ENCODE measurements at regions not wholly inside any gene's neighbourhood (a gene's known extent, or its start where the extent isn't known, plus 50 kb on each side); places are given as distances from the start of the nearest gene placed in this dataset.

DNA sequence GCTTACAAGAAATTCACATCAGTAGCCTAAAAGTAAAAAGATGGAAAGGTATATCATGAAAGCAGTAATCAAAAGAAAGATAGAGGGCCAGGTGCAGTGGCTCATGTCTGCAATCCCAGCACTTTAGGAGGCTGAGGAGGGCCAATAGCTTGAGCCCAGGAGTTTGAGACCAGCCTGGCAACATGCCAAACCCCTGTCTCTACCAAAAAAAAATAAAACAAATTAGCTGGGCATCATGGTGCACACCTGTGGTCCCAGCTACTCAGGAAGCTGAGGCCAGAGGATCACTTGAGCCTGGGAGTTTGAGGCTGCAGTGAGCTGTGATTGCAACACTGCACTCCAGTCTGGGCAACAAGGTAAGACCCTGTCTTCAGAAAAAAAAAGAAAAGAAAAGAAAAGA is 55.5 kb downstream of the GSPT2 start:
- DNase-seq, result no peak

DNA sequence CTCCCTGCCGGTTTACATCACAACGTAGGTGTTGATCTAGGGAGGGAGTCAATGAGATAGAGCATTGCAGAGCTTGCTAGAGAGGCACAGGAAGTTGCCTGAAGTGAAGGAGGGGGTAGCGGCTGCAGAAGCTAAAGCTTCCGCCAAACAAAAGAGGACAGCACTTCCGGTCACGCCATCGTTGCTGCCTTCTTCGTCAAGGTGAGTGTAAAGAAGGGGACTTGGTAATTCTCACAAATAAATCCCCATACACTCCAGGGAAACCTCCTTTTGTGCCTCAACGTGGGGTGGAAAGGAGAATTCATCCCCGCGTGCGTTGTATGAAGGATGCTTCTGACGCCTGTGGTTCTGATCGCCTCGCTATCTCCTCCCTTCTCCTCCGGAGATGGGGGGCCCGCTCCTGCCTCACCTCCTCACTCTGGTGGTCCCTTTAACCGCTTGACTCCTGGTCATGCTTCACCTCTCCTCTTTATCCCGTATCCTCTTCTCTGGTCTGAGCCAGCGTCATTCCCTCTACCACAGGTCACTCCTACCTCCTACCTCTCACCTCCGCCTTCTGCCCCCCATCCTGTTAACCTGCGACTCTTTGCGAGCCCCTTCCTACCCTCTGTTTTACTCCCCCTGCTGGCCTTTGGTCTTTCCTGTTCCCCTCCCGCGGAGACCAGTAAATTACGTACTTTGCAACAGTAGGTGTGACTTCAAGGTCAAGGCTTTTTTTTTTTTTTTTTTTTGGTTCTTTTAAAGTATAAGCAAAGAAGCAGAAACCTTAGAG is 59.9 kb downstream of the GSPT2 start:
- peak; percentile 2 for DNase-seq

DNA sequence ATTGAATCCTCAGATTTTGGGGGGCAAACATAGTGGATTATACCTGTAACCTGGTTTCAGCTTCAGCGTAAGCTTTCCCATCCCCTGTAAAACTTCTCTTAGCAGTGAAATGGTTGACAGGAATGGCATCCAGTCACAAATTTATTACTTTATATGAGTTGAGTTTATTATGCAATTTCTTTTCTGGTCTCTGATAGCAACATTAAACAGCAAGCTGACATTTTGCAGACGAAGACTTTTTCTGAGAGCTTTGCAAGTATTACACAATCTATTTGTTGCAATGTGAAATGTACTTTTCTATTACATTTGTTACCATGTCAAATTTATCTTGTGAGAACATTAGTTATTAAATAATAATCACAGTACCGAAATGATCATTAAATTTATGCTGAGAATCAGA is 60.6 kb downstream of the GSPT2 start:
- DNase-seq, result no peak

DNA sequence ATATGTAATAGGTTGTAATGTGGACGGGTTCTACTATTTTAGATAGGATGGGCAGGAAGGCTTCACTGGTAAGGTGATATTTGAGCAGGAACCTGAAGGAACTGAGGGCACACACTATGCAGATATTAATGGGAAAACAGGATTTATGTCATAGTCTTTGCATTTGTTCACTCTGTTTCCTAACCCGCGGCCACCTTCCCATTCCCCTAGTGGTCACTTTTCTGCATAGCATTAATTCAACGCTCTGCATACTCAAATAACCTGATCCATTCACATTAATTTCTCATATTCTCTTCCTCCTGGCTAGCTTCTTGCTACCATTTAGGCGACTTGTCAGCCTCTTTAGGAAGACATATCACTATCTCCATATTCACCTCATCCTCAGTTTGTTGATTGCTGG is 61.5 kb downstream of the GSPT2 start:
- DNase-seq, result no peak

DNA sequence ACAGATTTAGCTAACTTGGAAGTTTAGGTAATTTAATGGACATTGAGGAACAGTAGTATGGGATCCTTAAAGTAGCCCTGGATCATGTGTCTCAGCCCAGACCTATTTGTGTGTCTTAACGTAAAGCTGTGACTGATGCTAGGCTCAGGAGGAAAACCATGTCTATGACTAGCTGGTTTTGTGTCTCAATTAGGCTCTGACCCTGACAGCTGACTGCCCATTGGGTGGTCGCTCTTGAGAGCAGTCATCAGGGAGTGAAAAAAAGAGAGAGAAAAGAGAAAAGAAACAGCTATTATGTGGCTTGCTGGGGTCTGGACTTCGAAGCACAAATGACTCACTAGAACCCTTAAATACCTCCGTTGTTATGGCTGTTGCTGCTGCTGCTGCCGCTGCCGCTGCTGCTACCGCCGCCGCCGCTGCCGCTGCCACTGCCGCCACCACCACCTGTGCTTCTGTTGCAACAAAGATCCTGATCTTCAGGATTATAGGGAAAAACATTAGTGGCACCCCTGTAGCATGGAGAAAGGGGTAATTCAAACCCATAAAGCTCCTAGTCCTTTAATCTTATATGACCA is 70.7 kb downstream of the GSPT2 start:
- DNase-seq, result no peak

DNA sequence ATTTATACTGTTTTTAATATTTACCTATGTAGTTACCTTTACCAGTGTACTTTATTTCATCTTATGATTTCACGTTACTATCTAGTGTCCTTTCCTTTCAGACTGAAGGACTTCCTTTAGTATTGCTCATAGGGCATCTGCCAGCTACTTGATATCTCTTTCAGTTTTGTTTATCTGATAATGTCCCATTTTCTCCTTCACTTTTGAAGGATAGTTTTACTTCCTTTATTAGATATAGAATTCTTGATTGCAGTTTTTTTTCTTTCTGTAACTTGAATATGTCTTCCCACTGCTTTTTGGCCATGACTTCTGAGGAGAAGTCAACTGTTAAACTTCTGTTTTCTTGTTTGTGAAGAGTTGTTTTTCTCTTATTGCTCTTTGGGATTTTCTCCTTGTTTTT is 69.4 kb upstream of the MAGED1 start:
- no peak for DNase-seq

DNA sequence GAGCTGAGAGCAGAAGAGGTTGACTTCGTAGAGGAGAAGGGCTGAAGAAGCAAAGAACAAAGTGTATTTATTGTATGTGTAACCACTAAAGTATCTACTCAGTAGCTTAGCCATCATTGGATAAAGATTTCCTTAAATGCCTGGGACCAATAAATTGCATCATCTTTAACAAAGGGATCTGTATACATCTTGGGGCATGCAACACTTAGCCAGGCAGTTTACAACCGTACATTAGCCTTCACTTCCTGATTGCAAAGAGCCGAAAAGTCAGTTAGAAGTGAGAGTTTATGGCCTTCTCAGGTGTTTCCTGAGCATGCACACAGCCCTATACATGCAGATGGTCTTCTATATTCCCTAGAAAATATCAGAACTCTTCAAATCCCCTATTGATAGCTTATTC is 68.0 kb upstream of the MAGED1 start:
- no peak for DNase-seq

DNA sequence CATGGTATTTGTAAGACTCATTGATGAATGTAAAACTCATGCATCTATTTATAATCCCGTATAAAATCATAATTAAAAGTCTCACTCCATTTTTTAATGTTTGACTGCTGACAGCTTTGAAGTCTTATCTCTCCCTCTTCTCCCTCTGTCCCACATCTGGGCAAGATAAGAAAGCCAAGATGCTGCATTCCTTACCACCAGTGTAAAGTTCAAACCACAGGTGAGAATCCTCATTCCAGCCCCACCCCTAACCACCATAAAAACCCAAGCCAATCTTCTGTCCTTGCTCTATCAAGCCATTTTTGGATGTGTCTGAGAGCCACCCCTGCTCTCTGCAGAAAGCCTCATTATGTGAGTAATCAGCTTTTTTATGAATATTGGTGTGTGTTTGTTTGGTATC is 59.3 kb upstream of the MAGED1 start:
- DNase-seq, result no peak

DNA sequence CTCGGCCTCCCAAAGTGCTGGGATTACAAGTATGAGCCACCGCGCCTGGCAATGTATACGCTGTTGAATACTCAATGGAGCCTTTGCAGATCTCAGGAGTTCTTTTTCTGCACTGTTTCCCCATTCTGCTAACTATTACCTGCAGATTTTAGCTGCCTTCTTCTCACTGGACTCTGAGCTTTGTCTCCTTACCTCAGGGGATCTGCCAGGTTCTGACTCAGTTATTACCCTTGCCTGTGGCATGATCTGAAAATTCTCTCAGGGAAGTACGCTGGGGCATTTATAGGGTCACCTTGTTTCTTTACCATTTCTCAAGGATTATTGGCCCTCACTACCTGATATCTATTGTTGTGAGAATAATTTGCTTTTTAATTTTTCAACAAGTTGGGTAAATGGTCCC is 56.6 kb upstream of the MAGED1 start:
- no peak for DNase-seq

DNA sequence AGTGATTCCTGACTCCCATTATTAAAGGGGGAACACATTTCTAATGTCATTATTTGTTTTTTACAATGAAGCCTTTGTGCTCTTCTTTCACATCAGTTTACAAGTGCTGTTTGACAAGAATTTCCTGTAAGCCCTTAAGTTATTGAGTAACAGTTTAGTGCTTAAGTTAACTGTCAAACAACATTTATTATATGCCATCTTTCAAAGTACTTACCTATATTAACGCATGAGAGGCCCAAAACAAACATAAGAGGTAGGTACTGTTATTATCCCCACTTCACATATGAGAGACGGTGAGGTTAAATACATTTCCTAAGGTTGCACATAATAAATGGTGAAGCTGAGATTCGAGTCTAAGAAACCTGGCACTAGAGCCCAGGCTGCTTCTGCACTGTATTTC is 56.0 kb upstream of the MAGED1 start:
- no peak for DNase-seq

DNA sequence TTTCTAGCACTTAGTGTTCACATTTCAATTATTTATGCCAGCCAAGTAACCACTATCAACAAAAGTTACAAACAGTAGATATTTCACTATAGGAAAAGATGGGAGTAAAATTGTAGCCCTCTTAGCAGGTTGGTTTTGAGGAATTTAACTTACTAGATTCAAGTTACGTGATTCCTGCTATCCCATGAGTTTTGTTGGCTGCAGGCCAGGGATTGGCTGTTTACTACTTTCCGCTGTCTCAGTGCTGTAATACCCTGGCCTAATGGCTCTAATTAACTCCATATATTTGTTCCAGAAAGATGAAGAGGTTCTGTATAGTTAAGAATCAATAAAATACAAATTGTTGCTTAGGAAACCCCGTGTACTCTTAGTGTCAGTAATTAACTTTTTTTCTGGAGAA is 55.5 kb upstream of the MAGED1 start:
- DNase-seq, result no peak

Data from NCI-H2171 (cell line).